ENCODE measurements at regions not wholly inside any gene's neighbourhood (a gene's known extent, or its start where the extent isn't known, plus 50 kb on each side); places are given as distances from the start of the nearest gene placed in this dataset.

DNA sequence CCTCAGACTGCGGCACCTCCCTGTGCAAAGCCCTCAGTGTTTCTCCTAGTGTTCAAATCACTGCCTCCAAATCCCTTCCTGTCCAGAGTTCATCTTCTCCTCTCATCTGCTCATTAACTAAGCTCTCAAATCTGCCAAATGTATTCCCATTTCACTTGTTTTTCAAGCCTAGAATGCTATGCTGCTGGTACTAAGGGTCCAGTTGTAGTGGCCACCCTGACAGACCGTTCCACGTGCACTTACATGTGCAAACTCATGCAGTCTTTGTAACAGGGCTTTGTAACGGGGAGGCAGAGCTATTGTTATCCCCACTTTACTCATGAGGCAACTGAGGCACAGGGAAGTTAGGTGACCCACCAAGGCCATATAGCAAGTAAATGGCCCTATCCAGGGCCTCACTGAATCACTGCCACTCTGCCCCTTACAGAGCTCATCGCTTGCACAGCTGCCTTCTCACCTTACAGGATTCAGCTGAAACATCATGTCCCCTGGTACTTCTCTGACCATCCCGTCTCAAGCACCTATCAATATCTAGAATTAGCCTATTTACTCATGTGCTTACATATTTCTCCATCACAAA is 153.0 kb upstream of the PDE1C start:
- no peak for TF ChIP-seq GABPA (IDR thresholded peaks at IDR 0.05; ENCODE audit: low read depth)
- TF ChIP-seq, protein P1, sequence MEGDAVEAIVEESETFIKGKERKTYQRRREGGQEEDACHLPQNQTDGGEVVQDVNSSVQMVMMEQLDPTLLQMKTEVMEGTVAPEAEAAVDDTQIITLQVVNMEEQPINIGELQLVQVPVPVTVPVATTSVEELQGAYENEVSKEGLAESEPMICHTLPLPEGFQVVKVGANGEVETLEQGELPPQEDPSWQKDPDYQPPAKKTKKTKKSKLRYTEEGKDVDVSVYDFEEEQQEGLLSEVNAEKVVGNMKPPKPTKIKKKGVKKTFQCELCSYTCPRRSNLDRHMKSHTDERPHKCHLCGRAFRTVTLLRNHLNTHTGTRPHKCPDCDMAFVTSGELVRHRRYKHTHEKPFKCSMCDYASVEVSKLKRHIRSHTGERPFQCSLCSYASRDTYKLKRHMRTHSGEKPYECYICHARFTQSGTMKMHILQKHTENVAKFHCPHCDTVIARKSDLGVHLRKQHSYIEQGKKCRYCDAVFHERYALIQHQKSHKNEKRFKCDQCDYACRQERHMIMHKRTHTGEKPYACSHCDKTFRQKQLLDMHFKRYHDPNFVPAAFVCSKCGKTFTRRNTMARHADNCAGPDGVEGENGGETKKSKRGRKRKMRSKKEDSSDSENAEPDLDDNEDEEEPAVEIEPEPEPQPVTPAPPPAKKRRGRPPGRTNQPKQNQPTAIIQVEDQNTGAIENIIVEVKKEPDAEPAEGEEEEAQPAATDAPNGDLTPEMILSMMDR (IDR thresholded peaks at IDR 0.05 in 2 of 3, conservative IDR thresholded peaks at IDR 0.05 in 1 of 3; ENCODE audit: control insufficient read depth in 2 of 3, extremely low read depth in 1 of 3, insufficient read depth in 1 of 3, low read depth in 3 of 3, low read length in 3 of 3) = no peak
- no peak for TF ChIP-seq ETV6 (conservative IDR thresholded peaks at IDR 0.05 in 1 of 2, IDR thresholded peaks at IDR 0.05 in 1 of 2; ENCODE audit: borderline replicate concordance in 1 of 2, low read depth in 1 of 2)
- TF ChIP-seq, protein P2, sequence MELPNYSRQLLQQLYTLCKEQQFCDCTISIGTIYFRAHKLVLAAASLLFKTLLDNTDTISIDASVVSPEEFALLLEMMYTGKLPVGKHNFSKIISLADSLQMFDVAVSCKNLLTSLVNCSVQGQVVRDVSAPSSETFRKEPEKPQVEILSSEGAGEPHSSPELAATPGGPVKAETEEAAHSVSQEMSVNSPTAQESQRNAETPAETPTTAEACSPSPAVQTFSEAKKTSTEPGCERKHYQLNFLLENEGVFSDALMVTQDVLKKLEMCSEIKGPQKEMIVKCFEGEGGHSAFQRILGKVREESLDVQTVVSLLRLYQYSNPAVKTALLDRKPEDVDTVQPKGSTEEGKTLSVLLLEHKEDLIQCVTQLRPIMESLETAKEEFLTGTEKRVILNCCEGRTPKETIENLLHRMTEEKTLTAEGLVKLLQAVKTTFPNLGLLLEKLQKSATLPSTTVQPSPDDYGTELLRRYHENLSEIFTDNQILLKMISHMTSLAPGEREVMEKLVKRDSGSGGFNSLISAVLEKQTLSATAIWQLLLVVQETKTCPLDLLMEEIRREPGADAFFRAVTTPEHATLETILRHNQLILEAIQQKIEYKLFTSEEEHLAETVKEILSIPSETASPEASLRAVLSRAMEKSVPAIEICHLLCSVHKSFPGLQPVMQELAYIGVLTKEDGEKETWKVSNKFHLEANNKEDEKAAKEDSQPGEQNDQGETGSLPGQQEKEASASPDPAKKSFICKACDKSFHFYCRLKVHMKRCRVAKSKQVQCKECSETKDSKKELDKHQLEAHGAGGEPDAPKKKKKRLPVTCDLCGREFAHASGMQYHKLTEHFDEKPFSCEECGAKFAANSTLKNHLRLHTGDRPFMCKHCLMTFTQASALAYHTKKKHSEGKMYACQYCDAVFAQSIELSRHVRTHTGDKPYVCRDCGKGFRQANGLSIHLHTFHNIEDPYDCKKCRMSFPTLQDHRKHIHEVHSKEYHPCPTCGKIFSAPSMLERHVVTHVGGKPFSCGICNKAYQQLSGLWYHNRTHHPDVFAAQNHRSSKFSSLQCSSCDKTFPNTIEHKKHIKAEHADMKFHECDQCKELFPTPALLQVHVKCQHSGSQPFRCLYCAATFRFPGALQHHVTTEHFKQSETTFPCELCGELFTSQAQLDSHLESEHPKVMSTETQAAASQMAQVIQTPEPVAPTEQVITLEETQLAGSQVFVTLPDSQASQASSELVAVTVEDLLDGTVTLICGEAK (IDR thresholded peaks at IDR 0.05; ENCODE audit: borderline replicate concordance) = no peak
- no peak for TF ChIP-seq TARDBP (IDR thresholded peaks at IDR 0.05; ENCODE audit: borderline replicate concordance)
- no peak for TF ChIP-seq CREB1 (IDR thresholded peaks at IDR 0.05; ENCODE audit: low read depth)
- no peak for TF ChIP-seq SIN3A (IDR thresholded peaks at IDR 0.05; ENCODE audit: low read depth, low read length)
- TF ChIP-seq, protein P3, sequence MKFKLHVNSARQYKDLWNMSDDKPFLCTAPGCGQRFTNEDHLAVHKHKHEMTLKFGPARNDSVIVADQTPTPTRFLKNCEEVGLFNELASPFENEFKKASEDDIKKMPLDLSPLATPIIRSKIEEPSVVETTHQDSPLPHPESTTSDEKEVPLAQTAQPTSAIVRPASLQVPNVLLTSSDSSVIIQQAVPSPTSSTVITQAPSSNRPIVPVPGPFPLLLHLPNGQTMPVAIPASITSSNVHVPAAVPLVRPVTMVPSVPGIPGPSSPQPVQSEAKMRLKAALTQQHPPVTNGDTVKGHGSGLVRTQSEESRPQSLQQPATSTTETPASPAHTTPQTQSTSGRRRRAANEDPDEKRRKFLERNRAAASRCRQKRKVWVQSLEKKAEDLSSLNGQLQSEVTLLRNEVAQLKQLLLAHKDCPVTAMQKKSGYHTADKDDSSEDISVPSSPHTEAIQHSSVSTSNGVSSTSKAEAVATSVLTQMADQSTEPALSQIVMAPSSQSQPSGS (IDR thresholded peaks at IDR 0.05; ENCODE audit: low read length) = no peak
- TF ChIP-seq SMARCA5 (IDR thresholded peaks at IDR 0.05) = no peak
- no peak for TF ChIP-seq EZH2 (IDR thresholded peaks at IDR 0.05; ENCODE audit: borderline replicate concordance, control insufficient read depth, low read depth, low read length)
- TF ChIP-seq KDM1A (IDR thresholded peaks at IDR 0.05; ENCODE audit: borderline replicate concordance) = no peak
- TF ChIP-seq CBX3 (IDR thresholded peaks at IDR 0.05; ENCODE audit: borderline replicate concordance, low read depth) = no peak
- TF ChIP-seq SIX5 (IDR thresholded peaks at IDR 0.05; ENCODE audit: low read depth, low read length, severe bottlenecking) = no peak
